GM23248 (cell line): ENCODE measurements at regions not wholly inside any gene's neighbourhood (a gene's known extent, or its start where the extent isn't known, plus 50 kb on each side); places are given as distances from the start of the nearest gene placed in this dataset.
"Not testable (repeated sequence)": the region's sequence is repeated elsewhere in the genome, so short reads cannot be mapped to it uniquely, and the experiment has no call there.

Experiments used
- EZH2 ChIP-seq: fragments of 200-600 bp; sonication (generic); IDR thresholded peaks from 2 replicates; pipeline ENCODE4 v1.6.1; 2018; ENCODE audit warnings: antibody characterized with exemption, mild to moderate bottlenecking; ENCODE audit not compliant: insufficient read depth, poor library complexity, severe bottlenecking
- EZH2phosphoT487 ChIP-seq: fragments of 200-600 bp; sonication (generic); IDR thresholded peaks from 2 replicates; pipeline ENCODE4 v1.6.1; 2018; ENCODE audit warnings: antibody characterized with exemption, moderate library complexity, mild to moderate bottlenecking, low read depth; ENCODE audit not compliant: insufficient read depth

- not testable (repeated sequence) for TF ChIP-seq EZH2phosphoT487, EZH2
These were observed 64.6 kb upstream of the CPM start for GRCh38 chr12:68997526-68997925.
